GM12878 (cell line): ENCODE measurements at regions not wholly inside any gene's neighbourhood (a gene's known extent, or its start where the extent isn't known, plus 50 kb on each side); places are given as distances from the start of the nearest gene placed in this dataset.
A peak's percentile ranks its signal among the peaks of the same experiment; 100 is the strongest.

ENCODE experiments used
- ATF7 ChIP-seq: fragments of 450-650 bp; IDR thresholded peaks from 2 replicates; pipeline ENCODE4 v1.6.1; 2016; ENCODE audit warnings: low read depth, mild to moderate bottlenecking
- BMI1 ChIP-seq: fragments of 450-650 bp; IDR thresholded peaks from 2 replicates; pipeline ENCODE4 v1.6.1; 2016; ENCODE audit warnings: mild to moderate bottlenecking, moderate library complexity, borderline replicate concordance
- CREB1 ChIP-seq: IDR thresholded peaks from 2 replicates; pipeline ENCODE4 v1.6.1; 2012; ENCODE audit warnings: low read depth, mild to moderate bottlenecking, inconsistent platforms
- EP300 ChIP-seq, 2 experiments: fragments of 150-350 bp in 1 of 2; IDR thresholded peaks; 2 replicates each; pipeline ENCODE4 v1.6.1; 2011 to 2012; ENCODE audit warnings: low read depth in 2 of 2, low read length in 2 of 2, borderline replicate concordance in 1 of 2, improper control_type of control experiment in 1 of 2, inconsistent platforms in 1 of 2; ENCODE audit not compliant: control insufficient read depth in 1 of 2
- NKRF ChIP-seq: fragments of 450-650 bp; conservative IDR thresholded peaks from 2 replicates; pipeline ENCODE4 v1.6.1; 2017; ENCODE audit warnings: mild to moderate bottlenecking, moderate library complexity
- USF1 ChIP-seq: IDR thresholded peaks from 2 replicates; pipeline ENCODE4 v1.6.1; 2011; ENCODE audit warnings: borderline replicate concordance, low read depth, mild to moderate bottlenecking, moderate library complexity, mixed read lengths, low read length; ENCODE audit not compliant: insufficient read depth; ENCODE audit errors: extremely low read length
- USF2 ChIP-seq: IDR thresholded peaks from 2 replicates; pipeline ENCODE4 v1.6.1; 2011; ENCODE audit warnings: low read depth, low read length, improper control_type of control experiment, borderline replicate concordance
- ZBED1 ChIP-seq: IDR thresholded peaks from 2 replicates; pipeline ENCODE4 v1.6.1; 2016; ENCODE audit warnings: borderline replicate concordance

- TF ChIP-seq NKRF = no peak
- peak; percentile 91 for TF ChIP-seq ATF7
- TF ChIP-seq USF2 = no peak
- peak in 1 of 2 experiments; percentile 44; a peak in 1 of 4 replicates for TF ChIP-seq EP300 (IDR thresholded peaks at IDR 0.05; ENCODE audit: borderline replicate concordance in 1 of 2, control insufficient read depth in 1 of 2, low read depth in 2 of 2, low read length in 2 of 2)
- TF ChIP-seq BMI1 = no peak
- TF ChIP-seq USF1 = no peak
- TF ChIP-seq ZBED1 = no peak
- TF ChIP-seq CREB1 = peak; percentile 74; the same call in 1 of the 2 replicates
These were observed 71.6 kb upstream of the ANKRD1 start (continued) for GRCh38 chr10:90992462-90992861.
